ENCODE measurements at regions not wholly inside any gene's neighbourhood (a gene's known extent, or its start where the extent isn't known, plus 50 kb on each side); places are given as distances from the start of the nearest gene placed in this dataset.

GRCh38 chr4:1564535-1565375, 119.4 kb downstream of the FAM53A start:
- intact Hi-C loops (cut with micrococcal nuclease; ENCODE audit: unreplicated experiment): no loop called here
- peaks cover 28% of the 10 kb centered on the region for H3K4me1 ChIP-seq (ENCODE audit: insufficient read depth, low read length, poor library complexity, severe bottlenecking)
- H3K36me3 ChIP-seq (ENCODE audit: insufficient read depth, low read length, poor library complexity, severe bottlenecking): no peaks in the 10 kb centered on the region
- ChIA-PET CTCF (no interaction called here), POLR2A (ENCODE audit: low non-redundant PET) (no interaction called here)
- BruUV-seq (replicated peaks): no TSS peak
- no peaks in the 10 kb centered on the region for H3K9me3 ChIP-seq (ENCODE audit: low read depth, low read length, poor library complexity, severe bottlenecking)
- H3K4me3 ChIP-seq (ENCODE audit: low read depth, low read length, poor library complexity, severe bottlenecking): no peak overlapping the region
- no peak for DNase-seq (ENCODE audit: low spot score)
- H3K27ac ChIP-seq (ENCODE audit: low read depth, low read length, poor library complexity, severe bottlenecking): no peak overlapping the region
- H3K27me3 ChIP-seq (replicated peaks; ENCODE audit: insufficient read depth, low read depth, low read length, poor library complexity): no peaks in the 10 kb centered on the region
- TF ChIP-seq EZH2 (IDR thresholded peaks at IDR 0.05; ENCODE audit: borderline replicate concordance, low read depth, low read length, poor library complexity, severe bottlenecking) (no peak), CTCF (conservative IDR thresholded peaks at IDR 0.05; ENCODE audit: low read depth, low read length) (no peak)

- POLR2A ChIA-PET (ENCODE audit: low non-redundant PET): no interaction called here
- intact Hi-C loops (cut with micrococcal nuclease; ENCODE audit: unreplicated experiment): no loop called here
- H3K9me3 ChIP-seq (ENCODE audit: low read depth, low read length, poor library complexity, severe bottlenecking): no peaks in the 10 kb centered on the region
- TF ChIP-seq EZH2 (IDR thresholded peaks at IDR 0.05; ENCODE audit: borderline replicate concordance, low read depth, low read length, poor library complexity, severe bottlenecking): no peak
- TF ChIP-seq CTCF (conservative IDR thresholded peaks at IDR 0.05; ENCODE audit: low read depth, low read length): no peak
- no peaks in the 10 kb centered on the region for H3K27me3 ChIP-seq (replicated peaks; ENCODE audit: insufficient read depth, low read depth, low read length, poor library complexity)
- CTCF ChIA-PET: no interaction called here
- H3K36me3 ChIP-seq (ENCODE audit: insufficient read depth, low read length, poor library complexity, severe bottlenecking): no peaks in the 10 kb centered on the region
- BruUV-seq (replicated peaks): no TSS peak
- H3K27ac ChIP-seq (ENCODE audit: low read depth, low read length, poor library complexity, severe bottlenecking): no peak overlapping the region
- no peak overlapping the region for H3K4me3 ChIP-seq (ENCODE audit: low read depth, low read length, poor library complexity, severe bottlenecking)
- H3K4me1 ChIP-seq (ENCODE audit: insufficient read depth, low read length, poor library complexity, severe bottlenecking): peaks cover 36% of the 10 kb centered on the region
- no peak for DNase-seq (ENCODE audit: low spot score)
Measured at GRCh38 chr4:1563768-1564485, 120.2 kb downstream of the FAM53A start.

GRCh38 chr4:1563241-1563640, 120.9 kb downstream of the FAM53A start:
- intact Hi-C loops (cut with micrococcal nuclease; ENCODE audit: unreplicated experiment): no loop called here
- Histone ChIP-seq H3K9me3 (ENCODE audit: low read depth, low read length, poor library complexity, severe bottlenecking) (no peaks in the 10 kb centered on the region), H3K27ac (ENCODE audit: low read depth, low read length, poor library complexity, severe bottlenecking) (no peak overlapping the region), H3K4me3 (ENCODE audit: low read depth, low read length, poor library complexity, severe bottlenecking) (no peak overlapping the region), H3K36me3 (ENCODE audit: insufficient read depth, low read length, poor library complexity, severe bottlenecking) (no peaks in the 10 kb centered on the region), H3K4me1 (ENCODE audit: insufficient read depth, low read length, poor library complexity, severe bottlenecking) (peaks cover 37% of the 10 kb centered on the region), H3K27me3 (replicated peaks; ENCODE audit: insufficient read depth, low read depth, low read length, poor library complexity) (no peaks in the 10 kb centered on the region)
- no peak for TF ChIP-seq EZH2 (IDR thresholded peaks at IDR 0.05; ENCODE audit: borderline replicate concordance, low read depth, low read length, poor library complexity, severe bottlenecking)
- no peak for TF ChIP-seq CTCF (conservative IDR thresholded peaks at IDR 0.05; ENCODE audit: low read depth, low read length)
- ChIA-PET CTCF (no interaction called here), POLR2A (ENCODE audit: low non-redundant PET) (no interaction called here)
- no TSS peak for BruUV-seq (replicated peaks)
- no peak for DNase-seq (ENCODE audit: low spot score)

Measured in A673 (cell line).